WTC11 (cell line): ENCODE measurements at regions not wholly inside any gene's neighbourhood (a gene's known extent, or its start where the extent isn't known, plus 50 kb on each side); places are given as distances from the start of the nearest gene placed in this dataset.

ENCODE experiments used
- ATAC-seq: fragments of 200-7000 bp; cut with Tn5 transposase; 2 replicates; pipeline ENCODE4 v1.10.0; 2021; ENCODE audit warnings: mild to moderate bottlenecking, moderate library complexity
- CTCF ChIA-PET: fragments of 300-600 bp; sonication (Branson Sonifier 250); formaldehyde crosslinking; loops from one replicate; lab custom pipeline; 2021; ENCODE audit warnings: antibody characterized with exemption; lab: Charles Lee
- POLR2A ChIA-PET: fragments of 350-600 bp; sonication (Branson Sonifier 250); formaldehyde crosslinking; loops from one replicate; lab custom pipeline; 2021; ENCODE audit warnings: antibody characterized with exemption; lab: Charles Lee
- DNase-seq: peaks from one replicate; pipeline ENCODE4 v3.0.0; 2021; ENCODE audit warnings: low spot score
- H3K27ac Mint-ChIP-seq: 2 replicates; pipeline ENCODE4 v1.8.0; 2021; ENCODE audit warnings: mixed read lengths
- H3K27me3 Mint-ChIP-seq: 2 replicates; pipeline ENCODE4 v1.8.0; 2021; ENCODE audit warnings: low read depth, mild to moderate bottlenecking, moderate library complexity, mixed read lengths
- H3K36me3 Mint-ChIP-seq: 2 replicates; pipeline ENCODE4 v1.8.0; 2021; ENCODE audit warnings: mixed read lengths
- H3K4me1 Mint-ChIP-seq: 2 replicates; pipeline ENCODE4 v1.8.0; 2022; ENCODE audit warnings: mixed read lengths
- H3K4me3 Mint-ChIP-seq: 2 replicates; pipeline ENCODE4 v1.8.0; 2021; ENCODE audit warnings: mild to moderate bottlenecking, moderate library complexity, mixed read lengths
- H3K9me3 Mint-ChIP-seq: 2 replicates; pipeline ENCODE4 v1.8.0; 2021; ENCODE audit warnings: mixed read lengths
- ATF2 ChIP-seq: sonication (generic); formaldehyde crosslinking; IDR thresholded peaks from 2 replicates; pipeline ENCODE4 v1.8.1; 2022; ENCODE audit warnings: low read depth, missing genetic modification reagents, borderline replicate concordance
- CDX4 ChIP-seq: fragments of 250-450 bp; sonication (Bioruptor Pico); IDR thresholded peaks from 2 replicates; pipeline ENCODE4 v1.9.0; 2021; ENCODE audit warnings: moderate library complexity, mild to moderate bottlenecking, inconsistent platforms, borderline replicate concordance
- EMX1 ChIP-seq: fragments of 250-450 bp; sonication (Bioruptor Pico); IDR thresholded peaks from 2 replicates; pipeline ENCODE4 v1.8.0; 2021; ENCODE audit warnings: mild to moderate bottlenecking
- FOXJ3 ChIP-seq: sonication (generic); formaldehyde crosslinking; IDR thresholded peaks from 2 replicates; pipeline ENCODE4 v1.9.0; 2021; ENCODE audit warnings: missing genetic modification reagents, mild to moderate bottlenecking, borderline replicate concordance
- GRHL2 ChIP-seq: fragments of 250-450 bp; sonication (Bioruptor Pico); IDR thresholded peaks from 2 replicates; pipeline ENCODE4 v1.8.0; 2022; ENCODE audit warnings: mild to moderate bottlenecking, moderate library complexity; ENCODE audit not compliant: insufficient replicate concordance, severe bottlenecking
- MXD4 ChIP-seq: fragments of 250-450 bp; sonication (Bioruptor Pico); IDR thresholded peaks from 2 replicates; pipeline ENCODE4 v1.8.0; 2021; ENCODE audit warnings: mild to moderate bottlenecking, moderate library complexity, borderline replicate concordance
- NFATC4 ChIP-seq: fragments of 250-450 bp; sonication (Bioruptor Pico); IDR thresholded peaks from 2 replicates; pipeline ENCODE4 v1.9.0; 2021; ENCODE audit warnings: mild to moderate bottlenecking
- NR2C2 ChIP-seq: sonication (generic); formaldehyde crosslinking; IDR thresholded peaks from 2 replicates; pipeline ENCODE4 v1.8.0; 2022; ENCODE audit warnings: mild to moderate bottlenecking, missing genetic modification reagents
- NR3C1 ChIP-seq: sonication (generic); formaldehyde crosslinking; conservative IDR thresholded peaks from 2 replicates; pipeline ENCODE4 v1.8.1; 2023; ENCODE audit warnings: low read depth, mild to moderate bottlenecking, missing genetic modification reagents
- OVOL2 ChIP-seq: fragments of 250-450 bp; sonication (Bioruptor Pico); IDR thresholded peaks from 2 replicates; pipeline ENCODE4 v1.9.0; 2021; ENCODE audit warnings: mild to moderate bottlenecking, borderline replicate concordance
- PRRX2 ChIP-seq: fragments of 250-450 bp; sonication (Bioruptor Pico); IDR thresholded peaks from 2 replicates; pipeline ENCODE4 v1.8.0; 2021; ENCODE audit warnings: mild to moderate bottlenecking
- RELA ChIP-seq: sonication (generic); formaldehyde crosslinking; IDR thresholded peaks from 2 replicates; pipeline ENCODE4 v1.8.1; 2022; ENCODE audit warnings: missing genetic modification reagents, mild to moderate bottlenecking, borderline replicate concordance
- SP1 ChIP-seq: sonication (generic); formaldehyde crosslinking; conservative IDR thresholded peaks from 2 replicates; pipeline ENCODE4 v1.8.1; 2022; ENCODE audit warnings: missing genetic modification reagents
- STAT6 ChIP-seq: sonication (generic); formaldehyde crosslinking; conservative IDR thresholded peaks from 2 replicates; pipeline ENCODE4 v1.8.1; 2023; ENCODE audit warnings: mild to moderate bottlenecking, low read depth, missing genetic modification reagents, moderate library complexity
- TP53 ChIP-seq: sonication (generic); formaldehyde crosslinking; IDR thresholded peaks from 2 replicates; pipeline ENCODE4 v1.8.1; 2023; ENCODE audit warnings: mild to moderate bottlenecking, missing genetic modification reagents
- USF1 ChIP-seq: sonication (generic); formaldehyde crosslinking; IDR thresholded peaks from 2 replicates; pipeline ENCODE4 v1.8.0; 2022; ENCODE audit warnings: mild to moderate bottlenecking, missing genetic modification reagents
- ZNF121 ChIP-seq: sonication (generic); formaldehyde crosslinking; IDR thresholded peaks from 2 replicates; pipeline ENCODE4 v1.8.0; 2023; ENCODE audit warnings: missing genetic modification reagents
- ZNF138 ChIP-seq: sonication (generic); formaldehyde crosslinking; conservative IDR thresholded peaks from 2 replicates; pipeline ENCODE4 v1.8.1; 2022; ENCODE audit warnings: mild to moderate bottlenecking, moderate library complexity, missing genetic modification reagents
- ZNF396 ChIP-seq: fragments of 250-450 bp; sonication (Bioruptor Pico); IDR thresholded peaks from 2 replicates; pipeline ENCODE4 v1.8.0; 2021; ENCODE audit warnings: mild to moderate bottlenecking, moderate library complexity, borderline replicate concordance
- ZNF416 ChIP-seq: fragments of 250-450 bp; sonication (Bioruptor Pico); IDR thresholded peaks from 2 replicates; pipeline ENCODE4 v1.9.0; 2021; ENCODE audit warnings: mild to moderate bottlenecking, inconsistent platforms
- ZNF423 ChIP-seq: fragments of 250-450 bp; sonication (Bioruptor Pico); IDR thresholded peaks from 2 replicates; pipeline ENCODE4 v2.1.2; 2022; ENCODE audit warnings: mild to moderate bottlenecking, moderate library complexity
- ZSCAN18 ChIP-seq: fragments of 250-450 bp; sonication (Bioruptor Pico); IDR thresholded peaks from 2 replicates; pipeline ENCODE4 v2.1.2; 2022; ENCODE audit warnings: mild to moderate bottlenecking, moderate library complexity
- TF ChIP-seq, protein P1 (sequence below): sonication (generic); formaldehyde crosslinking; IDR thresholded peaks from 2 replicates; pipeline ENCODE4 v1.8.1; 2022; ENCODE audit warnings: mild to moderate bottlenecking, moderate library complexity, missing genetic modification reagents
- TF ChIP-seq, protein P2 (sequence below): fragments of 250-450 bp; sonication (Bioruptor Pico); IDR thresholded peaks from 2 replicates; pipeline ENCODE4 v1.9.0; 2021; ENCODE audit warnings: mild to moderate bottlenecking
- TF ChIP-seq, protein P3 (sequence below): sonication (generic); formaldehyde crosslinking; IDR thresholded peaks from 2 replicates; pipeline ENCODE4 v1.8.1; 2022; ENCODE audit warnings: low read depth, mild to moderate bottlenecking, moderate library complexity, missing genetic modification reagents, borderline replicate concordance
- TF ChIP-seq, protein P4 (sequence below): sonication (generic); formaldehyde crosslinking; IDR thresholded peaks from 2 replicates; pipeline ENCODE4 v1.8.1; 2023; ENCODE audit warnings: mild to moderate bottlenecking, missing genetic modification reagents, moderate library complexity

- TF ChIP-seq, protein P1, sequence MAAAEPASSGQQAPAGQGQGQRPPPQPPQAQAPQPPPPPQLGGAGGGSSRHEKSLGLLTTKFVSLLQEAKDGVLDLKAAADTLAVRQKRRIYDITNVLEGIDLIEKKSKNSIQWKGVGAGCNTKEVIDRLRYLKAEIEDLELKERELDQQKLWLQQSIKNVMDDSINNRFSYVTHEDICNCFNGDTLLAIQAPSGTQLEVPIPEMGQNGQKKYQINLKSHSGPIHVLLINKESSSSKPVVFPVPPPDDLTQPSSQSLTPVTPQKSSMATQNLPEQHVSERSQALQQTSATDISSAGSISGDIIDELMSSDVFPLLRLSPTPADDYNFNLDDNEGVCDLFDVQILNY (CRISPR knock-in tag) = no peak
- TF ChIP-seq NR2C2 (CRISPR knock-in tag) (no peak), STAT6 (CRISPR knock-in tag) (no peak), ZNF138 (CRISPR knock-in tag) (no peak), NFATC4 (CRISPR knock-in tag) (no peak), MXD4 (CRISPR knock-in tag) (no peak)
- TF ChIP-seq, protein P2, sequence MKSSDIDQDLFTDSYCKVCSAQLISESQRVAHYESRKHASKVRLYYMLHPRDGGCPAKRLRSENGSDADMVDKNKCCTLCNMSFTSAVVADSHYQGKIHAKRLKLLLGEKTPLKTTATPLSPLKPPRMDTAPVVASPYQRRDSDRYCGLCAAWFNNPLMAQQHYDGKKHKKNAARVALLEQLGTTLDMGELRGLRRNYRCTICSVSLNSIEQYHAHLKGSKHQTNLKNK = no peak
These were observed 444.6 kb downstream of the ZNF608 start (continued) for GRCh38 chr5:124301850-124302249.

- H3K36me3 Mint-ChIP-seq = peaks cover 8% of the 10 kb centered on the region
- H3K9me3 Mint-ChIP-seq = peaks cover under 1% of the 10 kb centered on the region; the same call in 1 of the 2 replicates
- DNase-seq (no peak), ATAC-seq (no peak)
- H3K4me1 Mint-ChIP-seq = 0 out of 2 replicates have a peak, but pooled peaks cover 11% of the 10 kb centered on the region
- TF ChIP-seq, protein P3, sequence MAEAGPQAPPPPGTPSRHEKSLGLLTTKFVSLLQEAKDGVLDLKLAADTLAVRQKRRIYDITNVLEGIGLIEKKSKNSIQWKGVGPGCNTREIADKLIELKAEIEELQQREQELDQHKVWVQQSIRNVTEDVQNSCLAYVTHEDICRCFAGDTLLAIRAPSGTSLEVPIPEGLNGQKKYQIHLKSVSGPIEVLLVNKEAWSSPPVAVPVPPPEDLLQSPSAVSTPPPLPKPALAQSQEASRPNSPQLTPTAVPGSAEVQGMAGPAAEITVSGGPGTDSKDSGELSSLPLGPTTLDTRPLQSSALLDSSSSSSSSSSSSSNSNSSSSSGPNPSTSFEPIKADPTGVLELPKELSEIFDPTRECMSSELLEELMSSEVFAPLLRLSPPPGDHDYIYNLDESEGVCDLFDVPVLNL (CRISPR knock-in tag) = no peak
- TF ChIP-seq USF1 (CRISPR knock-in tag) (no peak), GRHL2 (CRISPR knock-in tag) (no peak), OVOL2 (no peak), ZNF423 (no peak), ZNF121 (CRISPR knock-in tag) (no peak), FOXJ3 (CRISPR knock-in tag) (no peak), CDX4 (CRISPR knock-in tag) (no peak), NR3C1 (CRISPR knock-in tag) (no peak), SP1 (no peak), ZNF396 (CRISPR knock-in tag) (no peak), RELA (CRISPR knock-in tag) (no peak), ZSCAN18 (CRISPR knock-in tag) (no peak), ATF2 (no peak), EMX1 (CRISPR knock-in tag) (no peak), TP53 (CRISPR knock-in tag) (no peak), ZNF416 (CRISPR knock-in tag) (no peak), PRRX2 (no peak)
- TF ChIP-seq, protein P4, sequence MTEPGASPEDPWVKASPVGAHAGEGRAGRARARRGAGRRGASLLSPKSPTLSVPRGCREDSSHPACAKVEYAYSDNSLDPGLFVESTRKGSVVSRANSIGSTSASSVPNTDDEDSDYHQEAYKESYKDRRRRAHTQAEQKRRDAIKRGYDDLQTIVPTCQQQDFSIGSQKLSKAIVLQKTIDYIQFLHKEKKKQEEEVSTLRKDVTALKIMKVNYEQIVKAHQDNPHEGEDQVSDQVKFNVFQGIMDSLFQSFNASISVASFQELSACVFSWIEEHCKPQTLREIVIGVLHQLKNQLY (CRISPR knock-in tag) = no peak
- ChIA-PET CTCF (no interaction called here), POLR2A (no interaction called here)
- no peak overlapping the region for H3K27ac Mint-ChIP-seq
- no peak overlapping the region for H3K4me3 Mint-ChIP-seq
- no peaks in the 10 kb centered on the region for H3K27me3 Mint-ChIP-seq
These were observed 445.4 kb downstream of the ZNF608 start for GRCh38 chr5:124300815-124301621.
